G401.6 (cell line): ENCODE measurements at regions not wholly inside any gene's neighbourhood (a gene's known extent, or its start where the extent isn't known, plus 50 kb on each side); places are given as distances from the start of the nearest gene placed in this dataset.

Experiments
- FAIRE-seq: peaks from 2 replicates; lab custom pipeline; 2012; peaks lifted over from hg19 to GRCh38; lab: Jason Lieb, UNC

- no peak for FAIRE-seq
These were observed 240.8 kb downstream of the BRD1 start for GRCh38 chr22:49586873-49587272.

- no peak for FAIRE-seq
These were observed 241.4 kb downstream of the BRD1 start for GRCh38 chr22:49586244-49586748.

DNA sequence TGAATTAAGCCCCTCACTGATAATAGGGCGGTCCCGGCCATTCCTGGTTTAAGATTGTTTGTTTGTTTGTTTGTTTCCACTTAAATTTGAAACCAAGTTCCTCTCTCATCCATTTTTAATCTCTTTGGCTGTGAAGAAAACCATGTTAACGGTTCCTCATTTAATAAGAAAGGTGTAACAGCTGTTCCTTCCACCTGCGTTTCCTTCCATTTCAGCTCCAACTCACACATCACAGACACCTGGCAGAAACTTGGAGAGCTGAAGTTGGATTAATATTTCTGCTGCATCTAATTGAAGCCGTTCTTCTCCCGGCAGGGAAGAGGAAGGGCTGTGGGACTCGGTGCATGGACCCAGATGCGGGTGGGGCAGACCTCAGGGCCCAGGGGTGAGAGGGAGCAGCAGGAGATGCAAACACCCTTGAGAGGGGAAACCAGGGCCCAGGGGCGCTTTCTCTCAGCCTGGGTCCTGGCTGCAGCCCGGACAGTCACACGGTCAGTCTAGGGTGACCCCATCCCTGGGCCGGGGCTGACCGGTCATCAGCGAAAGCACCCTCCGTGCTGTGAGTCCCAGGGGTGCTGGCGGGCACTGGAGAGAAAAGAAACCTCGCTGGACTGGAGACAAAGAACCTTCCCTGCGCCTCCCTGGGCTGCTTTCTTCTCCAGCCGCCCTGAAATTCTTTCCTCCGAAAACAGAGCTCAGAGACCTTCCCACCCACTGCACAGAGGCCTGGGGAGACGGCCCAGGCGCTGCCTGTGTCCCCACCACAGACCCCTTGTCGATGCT, 242.0 kb downstream of the BRD1 start:
- FAIRE-seq, result no peak

DNA sequence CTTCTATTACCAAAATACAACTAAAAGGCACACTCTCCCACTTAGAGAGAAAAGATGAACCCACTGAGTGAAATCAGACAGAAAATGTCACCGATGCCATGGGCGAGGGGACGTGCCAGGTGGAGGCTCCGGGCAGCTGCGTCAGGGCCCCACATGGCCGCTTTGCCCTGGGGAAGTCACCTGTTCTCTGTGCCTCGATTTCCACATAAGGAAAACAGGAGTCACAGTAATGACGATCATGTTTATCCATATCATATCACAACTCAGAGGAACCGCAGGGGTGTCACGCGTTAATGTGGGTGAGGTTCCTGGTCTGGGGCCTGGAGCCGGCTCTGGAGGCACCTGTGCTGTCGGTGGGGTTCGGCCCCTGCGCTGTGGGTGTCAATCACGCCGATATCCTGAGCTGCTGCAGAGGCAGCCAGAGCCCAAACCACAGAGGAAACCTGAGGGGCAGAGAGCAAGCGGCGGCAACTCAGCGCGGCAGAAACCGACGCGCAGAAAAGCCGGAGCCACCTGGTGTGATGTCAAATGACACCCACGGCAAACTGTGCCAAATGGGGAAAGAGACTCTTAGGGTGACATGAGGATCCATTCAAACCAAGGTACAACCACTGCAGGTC, 243.7 kb downstream of the BRD1 start:
- no peak for FAIRE-seq

DNA sequence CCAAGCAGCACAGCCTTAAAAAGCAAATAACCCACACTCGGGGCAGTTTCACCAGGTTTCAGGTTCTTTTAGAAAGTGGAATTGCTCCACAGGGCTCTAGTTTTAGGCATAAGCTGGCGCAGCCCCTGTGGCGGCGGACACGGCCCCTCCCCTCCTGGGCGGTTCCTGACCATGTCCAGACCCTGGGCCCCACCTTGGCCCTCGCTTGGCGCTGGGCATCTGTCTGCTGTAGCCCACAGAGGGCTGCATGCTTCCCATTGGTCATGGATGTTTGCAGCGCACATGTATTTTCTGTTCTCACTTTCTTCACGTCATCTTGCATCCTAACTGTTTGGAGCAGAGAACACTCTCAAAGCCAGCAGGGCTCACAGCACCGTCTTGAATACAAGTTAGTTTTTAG, 244.3 kb downstream of the BRD1 start:
- no peak for FAIRE-seq

- no peak for FAIRE-seq
These were observed 245.0 kb downstream of the BRD1 start for GRCh38 chr22:49582678-49583077.

GRCh38 chr22:49582181-49582580, 245.5 kb downstream of the BRD1 start:
- FAIRE-seq, result no peak

DNA sequence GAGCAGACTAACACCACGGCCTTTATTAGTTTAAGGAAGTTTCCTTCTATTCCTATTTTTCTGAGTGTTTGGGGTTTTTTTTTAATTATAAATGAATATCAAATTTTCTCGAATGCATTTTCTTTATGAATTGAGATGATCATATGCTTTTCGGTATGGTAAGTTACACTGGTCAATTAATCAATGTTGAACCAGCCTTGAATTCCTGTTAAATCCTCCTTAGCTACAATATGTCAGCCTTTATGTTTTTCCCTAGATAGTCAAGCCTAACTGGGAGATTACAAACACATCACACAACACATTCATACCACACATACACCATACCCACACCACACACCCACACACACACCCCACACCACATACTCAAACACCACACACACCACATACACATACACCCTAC, 247.6 kb downstream of the BRD1 start:
- no peak for FAIRE-seq

DNA sequence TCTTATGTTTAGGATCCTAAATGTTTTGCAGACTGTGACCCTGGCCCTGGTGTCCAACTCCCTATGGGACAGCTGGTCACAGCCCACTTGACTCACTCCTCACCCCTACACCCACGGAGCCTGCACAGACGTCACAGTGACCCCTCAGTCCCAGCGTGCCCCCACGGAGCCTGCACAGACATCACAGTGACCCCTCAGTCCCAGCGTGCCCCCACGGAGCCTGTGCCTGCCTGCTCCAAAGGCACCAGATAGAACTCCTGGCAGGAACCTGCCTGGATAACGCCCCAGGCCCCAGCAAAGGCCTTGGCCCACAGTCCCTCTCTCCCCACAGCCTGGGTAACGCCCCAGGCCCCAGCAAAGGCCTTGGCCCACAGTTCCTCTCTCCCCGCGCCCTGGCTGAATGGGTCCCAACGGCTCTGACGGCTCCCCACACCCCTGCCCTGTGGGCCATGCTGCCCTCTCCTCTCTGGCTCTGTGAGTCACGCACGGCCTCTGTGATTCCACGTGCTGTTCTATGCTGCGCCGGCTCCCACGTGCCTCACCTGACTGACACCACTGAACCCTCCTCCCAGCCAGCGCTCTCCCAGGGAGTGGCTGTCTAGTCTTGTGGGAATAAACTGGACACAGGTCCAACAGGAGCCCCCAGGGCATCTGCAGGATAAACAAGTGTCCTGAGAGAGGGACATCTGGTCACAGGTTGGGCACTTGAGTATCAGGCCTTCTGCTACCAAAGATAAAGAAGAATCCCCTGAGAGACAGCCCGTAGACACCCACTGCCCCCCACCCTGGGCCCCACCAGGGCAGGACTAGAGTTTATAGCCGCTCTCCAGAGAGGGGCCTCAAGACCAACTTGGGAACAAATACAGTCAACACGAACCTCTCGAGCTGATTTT, 250.3 kb downstream of the BRD1 start:
- FAIRE-seq, result no peak

DNA sequence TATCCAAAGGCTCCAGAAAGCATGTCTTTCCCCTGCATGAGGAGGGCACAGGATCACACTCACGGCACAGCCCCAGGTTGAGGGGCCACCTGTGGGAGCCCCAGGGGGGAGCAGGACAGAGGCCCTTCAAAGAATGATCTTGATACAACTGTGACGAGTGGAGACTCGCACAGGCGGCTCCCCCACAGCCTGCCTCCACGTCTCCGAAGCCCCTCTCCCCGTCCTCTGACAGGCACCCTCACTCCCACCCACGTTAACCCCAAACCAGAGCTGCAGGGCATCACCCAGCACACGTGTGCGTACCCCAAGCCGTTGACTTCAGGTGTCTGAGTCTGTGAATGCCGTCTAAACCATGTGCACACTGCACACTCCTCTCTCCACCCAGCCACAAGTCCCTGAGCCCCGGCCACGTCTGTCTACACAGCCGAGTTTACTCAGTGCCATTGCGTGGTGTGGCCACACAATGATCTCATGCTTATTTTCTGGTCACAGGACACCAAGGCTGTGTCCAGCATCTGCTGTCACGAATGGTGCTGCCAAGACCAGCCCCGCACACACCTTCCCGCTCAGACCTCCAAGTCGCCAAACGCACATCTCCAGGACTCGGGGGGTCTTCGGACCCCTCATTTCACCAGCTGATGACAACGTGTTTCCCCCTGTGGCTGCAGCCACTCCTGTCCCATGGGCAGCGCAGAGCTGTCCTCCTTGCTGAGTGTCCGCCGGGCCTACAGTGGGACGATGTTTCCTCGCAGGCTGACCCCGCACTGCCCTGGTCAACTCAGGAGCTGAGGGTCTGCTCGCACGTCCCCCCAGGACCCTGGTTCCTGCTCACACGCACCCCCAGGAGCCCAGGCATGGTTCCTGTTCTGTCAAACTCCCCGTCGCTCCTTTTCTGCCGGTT, 251.2 kb downstream of the BRD1 start:
- FAIRE-seq, result no peak

DNA sequence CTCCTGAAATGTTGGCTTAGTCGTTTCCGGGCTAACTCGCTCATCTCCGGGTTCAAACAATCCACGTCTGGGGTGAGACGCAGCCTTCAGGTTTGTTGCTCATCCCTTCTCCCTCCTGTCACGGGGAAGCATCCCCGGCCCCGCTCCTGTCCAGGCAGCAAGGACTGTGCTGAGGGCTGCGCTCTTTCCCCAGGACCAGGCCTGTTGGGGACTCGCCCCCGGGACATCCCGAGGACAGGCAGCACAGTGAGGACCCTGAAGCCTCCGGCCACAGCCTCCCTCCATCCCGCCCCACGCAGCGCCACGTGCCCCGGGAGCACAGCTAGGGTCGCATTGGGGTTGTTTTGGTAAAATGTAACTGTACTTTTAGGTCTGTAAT, 252.0 kb downstream of the BRD1 start:
- no peak for FAIRE-seq

- no peak for FAIRE-seq
These were observed 252.6 kb downstream of the BRD1 start for GRCh38 chr22:49574881-49575702.

GRCh38 chr22:49574205-49574880, 253.3 kb downstream of the BRD1 start:
- no peak for FAIRE-seq

DNA sequence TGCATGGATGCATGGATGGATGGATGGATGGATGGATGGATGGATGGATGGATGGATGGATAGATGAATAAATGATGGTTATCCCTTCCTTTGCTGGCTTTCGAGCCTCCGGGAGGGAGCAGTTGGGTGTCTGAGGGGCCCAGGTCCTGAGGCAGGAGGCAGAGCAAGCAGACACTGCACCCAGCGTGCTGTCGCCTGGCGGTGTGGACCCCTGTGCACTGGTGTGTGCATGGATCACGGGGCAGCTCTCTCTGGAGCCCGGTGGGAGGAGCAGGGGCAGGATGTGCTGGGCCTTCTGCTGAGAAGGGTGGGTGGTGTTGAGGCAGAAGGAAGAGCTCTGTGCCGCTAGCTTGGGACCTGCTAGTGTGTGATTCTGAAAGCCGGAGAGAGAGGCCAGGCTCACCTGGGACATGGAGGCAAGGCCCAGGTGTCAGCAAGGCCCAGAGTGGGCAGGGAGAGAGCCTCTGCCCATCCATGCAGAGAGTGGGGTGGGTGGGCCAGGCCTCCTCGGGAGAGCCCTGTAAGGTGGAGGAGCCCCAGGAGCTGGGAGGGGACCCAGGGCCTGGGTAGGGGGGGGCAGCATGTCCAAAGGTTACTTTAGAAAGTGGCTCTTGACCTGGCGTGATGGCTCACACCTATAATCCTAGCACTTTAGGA, 254.4 kb downstream of the BRD1 start:
- FAIRE-seq, result no peak

GRCh38 chr22:49571326-49571725, 256.3 kb downstream of the BRD1 start:
- FAIRE-seq, result no peak

DNA sequence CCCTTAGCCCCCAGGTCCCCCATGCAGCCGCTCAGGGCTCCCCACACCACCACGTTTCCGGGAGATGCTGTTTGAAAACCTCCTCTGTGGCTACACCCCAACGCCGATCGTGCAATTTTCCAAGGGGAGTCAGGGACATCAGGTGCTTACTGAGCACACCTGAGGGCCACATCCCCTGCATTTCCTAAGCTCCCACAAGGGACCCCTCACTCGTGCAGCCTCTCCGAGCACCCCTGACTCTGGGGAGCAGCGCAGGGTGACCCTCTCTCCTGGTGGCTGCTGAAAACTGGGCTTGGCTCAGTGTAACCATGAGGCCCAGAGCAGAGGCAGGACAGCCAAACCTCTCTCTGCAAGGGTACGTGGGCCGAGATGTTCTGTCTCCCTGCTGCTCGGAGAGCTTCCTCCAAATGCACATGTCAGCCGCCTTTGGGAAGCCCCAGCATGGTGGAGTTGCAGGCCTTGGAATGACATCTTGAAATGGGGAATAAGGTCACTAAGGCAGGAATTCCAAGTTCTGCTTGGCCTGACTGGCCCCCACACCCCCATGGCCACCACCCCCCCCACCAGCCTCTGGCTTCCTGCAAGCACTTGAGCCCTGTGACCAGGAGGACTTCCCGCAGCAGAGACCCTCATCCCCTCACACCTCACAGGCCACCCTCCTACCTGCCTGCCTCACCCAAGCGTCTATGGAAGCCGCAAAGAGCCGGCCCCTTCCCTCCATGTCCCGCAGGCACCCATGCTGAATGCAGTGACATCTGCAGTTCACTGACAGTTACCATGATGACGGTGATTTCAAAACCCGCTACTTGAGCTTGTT, 257.4 kb downstream of the BRD1 start:
- FAIRE-seq, result no peak

GRCh38 chr22:49569286-49570031, 258.2 kb downstream of the BRD1 start:
- no peak for FAIRE-seq

GRCh38 chr22:49568751-49569285, 258.9 kb downstream of the BRD1 start:
- FAIRE-seq, result no peak
